CD14-positive monocyte (primary cell): ENCODE measurements at regions not wholly inside any gene's neighbourhood (a gene's known extent, or its start where the extent isn't known, plus 50 kb on each side); places are given as distances from the start of the nearest gene placed in this dataset.

Source experiments
- DNase-seq, 3 donors: peaks; one replicate each; pipeline ENCODE4 v3.0.0-alpha.2; 2011 to 2022
- H2AFZ ChIP-seq: 2 replicates; pipeline ENCODE4 v1.6.0; 2012; ENCODE audit warnings: mild to moderate bottlenecking, low read depth, low read length, inconsistent platforms; ENCODE audit not compliant: insufficient read depth, poor library complexity, severe bottlenecking
- H3K27ac ChIP-seq, 2 donors: 1 replicate in 1 of 2; 2 replicates in 1 of 2; pipeline ENCODE4 v1.5.1; 2012 to 2013; ENCODE audit warnings: low read length in 2 of 2, control low read depth in 1 of 2, inconsistent platforms in 1 of 2, low read depth in 1 of 2, mild to moderate bottlenecking in 1 of 2
- H3K27me3 ChIP-seq, 2 donors: one replicate each; pipeline versions ENCODE4 v1.6.0 to v1.6.1; 2011 to 2013; ENCODE audit warnings: low read length in 2 of 2; ENCODE audit not compliant: control insufficient read depth in 2 of 2, insufficient read depth in 2 of 2
- H3K36me3 ChIP-seq, 2 donors: replicated peaks in 1 of 2; 1 replicate in 1 of 2; 2 replicates in 1 of 2; pipeline versions ENCODE4 v1.5.1 to v1.6.1; 2012 to 2013; ENCODE audit warnings: low read length in 2 of 2, control low read depth in 1 of 2, inconsistent platforms in 1 of 2, mild to moderate bottlenecking in 1 of 2; ENCODE audit not compliant: insufficient read depth in 2 of 2, control insufficient read depth in 1 of 2
- H3K4me1 ChIP-seq, 2 donors: 1 replicate in 1 of 2; 2 replicates in 1 of 2; pipeline versions ENCODE4 v1.5.1 to v1.6.1; 2012 to 2013; ENCODE audit warnings: low read length in 2 of 2, control low read depth in 1 of 2, inconsistent platforms in 1 of 2, mild to moderate bottlenecking in 1 of 2, moderate library complexity in 1 of 2; ENCODE audit not compliant: insufficient read depth in 2 of 2, control insufficient read depth in 1 of 2
- H3K4me2 ChIP-seq: replicated peaks from 2 replicates; pipeline ENCODE3; 2012; ENCODE audit warnings: low read length, moderate library complexity, mild to moderate bottlenecking; ENCODE audit not compliant: poor library complexity, severe bottlenecking; ENCODE audit errors: extremely low read depth
- H3K4me3 ChIP-seq, 3 experiments: fragments of 200-600 bp in 1 of 3; sonication (generic) in 1 of 3; replicated peaks in 1 of 3; 1 replicate in 2 of 3; 2 replicates in 1 of 3; pipeline ENCODE4 v1.5.1; 2011 to 2013; ENCODE audit warnings: low read length in 3 of 3, mild to moderate bottlenecking in 3 of 3, control low read depth in 2 of 3, low read depth in 2 of 3, inconsistent platforms in 1 of 3, moderate library complexity in 1 of 3
- H3K79me2 ChIP-seq: 2 replicates; pipeline ENCODE4 v1.6.0; 2012; ENCODE audit warnings: mild to moderate bottlenecking, control low read depth, inconsistent platforms, low read length, moderate library complexity; ENCODE audit not compliant: insufficient read depth
- H3K9ac ChIP-seq: 2 replicates; pipeline ENCODE4 v1.6.0; 2017; ENCODE audit warnings: low read length, mild to moderate bottlenecking; ENCODE audit not compliant: insufficient read depth, poor library complexity, severe bottlenecking
- H3K9me3 ChIP-seq, 2 donors: replicated peaks in 1 of 2; 1 replicate in 1 of 2; 2 replicates in 1 of 2; pipeline versions ENCODE4 v1.5.1 to v1.6.1; 2012 to 2013; ENCODE audit warnings: low read length in 2 of 2, control low read depth in 1 of 2; ENCODE audit not compliant: control insufficient read depth in 1 of 2, insufficient read depth in 1 of 2
- H4K20me1 ChIP-seq: 2 replicates; pipeline ENCODE4 v1.6.0; 2012; ENCODE audit warnings: mild to moderate bottlenecking, low read length, control low read depth, moderate library complexity; ENCODE audit not compliant: insufficient read depth
- H3K27ac Mint-ChIP-seq, 7 donors: one replicate each; pipeline ENCODE4 v1.8.0; 2020; ENCODE audit warnings: mild to moderate bottlenecking in 7 of 7, mixed read lengths in 7 of 7, moderate library complexity in 6 of 7, inconsistent platforms in 2 of 7
- H3K27me3 Mint-ChIP-seq, 3 donors: one replicate each; pipeline ENCODE4 v1.8.0; 2021 to 2022; ENCODE audit warnings: low read depth in 3 of 3, mild to moderate bottlenecking in 3 of 3, mixed read lengths in 3 of 3, moderate library complexity in 3 of 3, inconsistent platforms in 1 of 3
- H3K36me3 Mint-ChIP-seq, 2 donors: one replicate each; pipeline ENCODE4 v1.8.0; 2020; ENCODE audit warnings: mixed read lengths in 2 of 2, inconsistent platforms in 1 of 2, mild to moderate bottlenecking in 1 of 2
- H3K4me1 Mint-ChIP-seq: one replicate; pipeline ENCODE4 v1.8.0; 2020; ENCODE audit warnings: mild to moderate bottlenecking, mixed read lengths
- H3K4me3 Mint-ChIP-seq, 2 donors: one replicate each; pipeline ENCODE4 v1.8.0; 2020; ENCODE audit warnings: mild to moderate bottlenecking in 2 of 2, mixed read lengths in 2 of 2, moderate library complexity in 1 of 2
- H3K9me3 Mint-ChIP-seq, 7 donors: one replicate each; pipeline ENCODE4 v1.8.0; 2020 to 2022; ENCODE audit warnings: mixed read lengths in 7 of 7, mild to moderate bottlenecking in 6 of 7, moderate library complexity in 6 of 7, inconsistent platforms in 2 of 7
- CTCF ChIP-seq: fragments of 200-600 bp; IDR thresholded peaks from one replicate; pipeline ENCODE4 v1.8.0; 2022; ENCODE audit warnings: antibody characterized with exemption, mild to moderate bottlenecking
- WGBS: methylation state at CpG from one replicate; pipeline ENCODE4 v1.1.5; 2013; ENCODE audit warnings: missing lambda C conversion rate; ENCODE audit not compliant: insufficient coverage; 5-methylcytosine and 5-hydroxymethylcytosine counted together
- intact Hi-C, 2 donors: fragments of 100-400 bp; cut with micrococcal nuclease; formaldehyde crosslinking; loops; one replicate each; pipeline versions ENCODE4 v1.15.0 to v1.15.1; 2023

GRCh38 chr16:55047903-55048497 is 117.3 kb downstream of the IRX5 start:
- H3K4me3 Mint-ChIP-seq: no peak overlapping the region
- H3K9ac ChIP-seq: no peak overlapping the region
- no peaks in the 10 kb centered on the region for H3K79me2 ChIP-seq
- WGBS: 92% methylated on average over 7 of the region's 8 CpGs
- H3K36me3 ChIP-seq: no peaks in the 10 kb centered on the region
- H4K20me1 ChIP-seq: no peaks in the 10 kb centered on the region
- no peak overlapping the region for H3K4me2 ChIP-seq
- TF ChIP-seq CTCF: no peak
- H3K9me3 Mint-ChIP-seq: peaks cover 0 to 1% (median 0%) of the 10 kb centered on the region in 7 donors
- intact Hi-C loops: no loop called here
- no peak overlapping the region for H3K4me3 ChIP-seq
- no peaks in the 10 kb centered on the region for H3K4me1 ChIP-seq
- peaks cover 0 to 14% (median 10%) of the 10 kb centered on the region in 3 donors for H3K27me3 Mint-ChIP-seq
- no peaks in the 10 kb centered on the region for H3K36me3 Mint-ChIP-seq
- H3K27ac ChIP-seq: no peak overlapping the region
- H3K27ac Mint-ChIP-seq: no peak overlapping the region
- H3K27me3 ChIP-seq: no peaks in the 10 kb centered on the region
- H3K9me3 ChIP-seq: no peaks in the 10 kb centered on the region
- no peaks in the 10 kb centered on the region for H3K4me1 Mint-ChIP-seq
- no peak for DNase-seq
- H2AFZ ChIP-seq: no peak overlapping the region

GRCh38 chr16:55048745-55049144 is 118.1 kb downstream of the IRX5 start:
- Histone ChIP-seq H3K9me3 (no peaks in the 10 kb centered on the region), H3K4me2 (no peak overlapping the region), H3K9ac (no peak overlapping the region), H3K4me3 (no peak overlapping the region), H3K4me1 (no peaks in the 10 kb centered on the region), H2AFZ (no peak overlapping the region), H3K79me2 (no peaks in the 10 kb centered on the region), H3K36me3 (no peaks in the 10 kb centered on the region), H3K27ac (no peak overlapping the region), H3K27me3 (no peaks in the 10 kb centered on the region), H4K20me1 (no peaks in the 10 kb centered on the region)
- intact Hi-C loops: no loop called here
- 88% methylated on average over 3 of the region's 5 CpGs for WGBS
- Mint-ChIP-seq H3K36me3 (no peaks in the 10 kb centered on the region), H3K4me3 (no peak overlapping the region), H3K9me3 (peaks cover 0 to 1% (median 0%) of the 10 kb centered on the region in 7 donors), H3K27ac (no peak overlapping the region), H3K4me1 (no peaks in the 10 kb centered on the region), H3K27me3 (peaks cover 0 to 14% (median 8%) of the 10 kb centered on the region in 3 donors)
- DNase-seq: no peak
- no peak for TF ChIP-seq CTCF
